GM21515 (cell line): ENCODE measurements at regions not wholly inside any gene's neighbourhood (a gene's known extent, or its start where the extent isn't known, plus 50 kb on each side); places are given as distances from the start of the nearest gene placed in this dataset.

Source experiments
- ATAC-seq: cut with Tn5 transposase; IDR thresholded peaks from one replicate; pipeline ENCODE4 v1.9.1; 2021; ENCODE audit not compliant: unreplicated experiment

- no peak for ATAC-seq
Observed at GRCh38 chr6:44701637-44702101, 314.2 kb downstream of the CDC5L start.

DNA sequence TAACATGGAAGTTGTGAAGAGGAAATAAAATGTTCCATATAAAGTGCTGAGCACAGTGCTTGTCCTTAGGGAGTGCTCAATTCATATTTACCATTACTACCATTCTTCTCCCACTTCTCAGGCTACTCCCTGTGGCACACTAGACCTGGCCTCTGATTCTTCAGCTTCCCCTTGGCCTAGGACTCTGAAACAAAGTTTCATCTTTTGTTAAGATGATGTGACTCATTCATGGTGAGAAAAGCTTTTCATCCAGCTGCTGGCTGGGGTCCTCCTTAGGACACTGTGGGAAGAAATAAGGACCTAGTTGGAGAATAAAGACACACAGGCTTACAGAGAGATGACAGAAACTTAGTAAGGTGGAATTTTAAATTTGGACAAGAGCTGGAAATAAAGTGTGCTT is 314.8 kb downstream of the CDC5L start:
- ATAC-seq, result no peak

- no peak for ATAC-seq
Observed at GRCh38 chr6:44704240-44705150, 317.0 kb downstream of the CDC5L start.

DNA sequence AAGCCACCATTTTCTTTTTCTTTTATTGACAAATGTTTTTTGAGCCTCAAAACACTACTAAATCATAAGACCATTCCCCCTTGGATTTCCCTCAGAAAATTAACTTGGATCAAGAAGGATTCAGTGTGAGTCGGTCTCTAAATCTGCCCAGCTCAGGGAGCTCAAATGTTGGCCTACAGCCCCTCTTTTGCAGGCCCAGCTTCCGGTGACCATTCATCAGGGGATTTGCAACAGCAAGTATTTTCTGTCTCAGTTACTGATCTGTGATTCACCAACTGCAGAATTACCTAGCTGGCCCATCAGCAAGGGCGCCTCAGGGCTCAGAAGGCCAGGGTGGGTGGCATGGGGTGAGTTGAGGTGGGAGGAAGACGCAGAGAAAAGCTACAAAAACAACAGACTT is 318.1 kb downstream of the CDC5L start:
- no peak for ATAC-seq

GRCh38 chr6:44706011-44706410 is 318.5 kb downstream of the CDC5L start:
- ATAC-seq, result no peak

DNA sequence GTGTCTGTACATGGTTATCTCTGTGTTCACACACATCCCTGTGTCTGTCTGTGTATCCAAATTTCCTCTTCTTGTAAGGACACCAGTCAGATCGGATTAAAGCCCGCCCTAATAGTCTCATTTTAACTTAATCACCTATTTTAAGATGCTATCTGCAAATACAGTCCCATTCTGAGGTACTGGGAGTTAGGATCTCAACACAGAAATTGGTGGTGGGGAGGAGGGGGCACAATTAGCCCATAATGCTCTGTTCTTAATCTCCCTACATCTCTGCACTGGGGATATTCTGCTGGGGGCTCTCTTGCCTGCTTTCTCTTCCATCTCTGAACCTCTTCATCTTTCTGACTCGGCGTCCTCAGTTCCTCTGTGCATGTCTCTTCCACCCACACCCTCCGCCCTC is 320.7 kb downstream of the CDC5L start:
- ATAC-seq, result no peak

DNA sequence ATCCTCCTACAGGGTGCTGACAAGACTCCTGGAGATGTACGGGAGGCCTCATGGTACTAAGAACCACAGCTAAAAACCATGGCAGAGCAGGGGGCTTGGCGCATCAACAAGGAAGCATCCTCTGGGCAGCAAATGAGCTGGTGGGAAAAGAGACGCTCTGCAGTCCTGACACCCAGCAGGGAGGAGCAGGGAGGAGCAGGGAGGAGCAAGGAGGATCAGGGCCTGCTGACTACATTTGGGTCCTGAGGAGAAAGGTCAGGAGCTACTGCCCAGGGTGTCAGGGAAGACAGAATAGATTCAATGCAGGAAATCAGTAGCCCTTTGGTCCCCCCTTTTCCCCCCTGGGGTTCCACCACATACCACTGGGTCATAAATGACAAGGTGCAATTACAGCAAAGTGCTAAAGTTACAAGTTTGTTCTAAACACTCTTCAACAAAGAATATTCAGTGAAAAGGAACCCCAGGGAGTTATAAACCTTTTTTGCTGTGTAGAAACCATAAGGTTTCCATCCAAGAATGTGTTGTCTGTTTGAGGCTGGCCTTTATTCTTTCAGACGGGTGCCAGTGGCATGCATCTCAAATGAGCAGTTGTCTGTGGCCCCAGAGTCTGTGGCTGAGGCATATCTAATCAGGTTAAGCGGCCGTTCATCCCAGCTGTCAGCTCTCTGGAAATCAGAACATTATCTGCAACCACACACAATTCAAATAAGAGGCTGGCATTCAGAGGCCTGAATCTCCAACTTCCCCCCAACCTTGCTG is 325.0 kb downstream of the CDC5L start:
- no peak for ATAC-seq

DNA sequence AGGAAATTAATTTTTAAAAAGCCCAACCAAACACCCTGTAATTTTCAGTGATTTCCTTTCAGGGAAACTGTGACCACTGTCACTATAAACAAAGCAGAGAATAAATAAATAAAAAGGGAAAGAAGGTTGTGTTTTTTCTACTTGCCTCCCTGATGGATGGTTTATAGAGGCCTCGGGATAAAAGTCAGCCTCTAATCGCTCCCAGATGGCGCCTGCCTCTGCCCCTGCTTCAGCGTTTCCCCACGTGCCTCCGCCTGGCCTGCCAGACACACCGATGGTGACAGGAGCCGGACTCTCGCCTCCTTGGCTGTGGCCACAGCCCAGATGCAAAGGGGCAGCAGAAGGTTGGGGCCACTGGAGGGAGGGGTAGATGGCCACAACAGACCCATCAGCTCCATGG is 327.7 kb downstream of the CDC5L start:
- no peak for ATAC-seq

DNA sequence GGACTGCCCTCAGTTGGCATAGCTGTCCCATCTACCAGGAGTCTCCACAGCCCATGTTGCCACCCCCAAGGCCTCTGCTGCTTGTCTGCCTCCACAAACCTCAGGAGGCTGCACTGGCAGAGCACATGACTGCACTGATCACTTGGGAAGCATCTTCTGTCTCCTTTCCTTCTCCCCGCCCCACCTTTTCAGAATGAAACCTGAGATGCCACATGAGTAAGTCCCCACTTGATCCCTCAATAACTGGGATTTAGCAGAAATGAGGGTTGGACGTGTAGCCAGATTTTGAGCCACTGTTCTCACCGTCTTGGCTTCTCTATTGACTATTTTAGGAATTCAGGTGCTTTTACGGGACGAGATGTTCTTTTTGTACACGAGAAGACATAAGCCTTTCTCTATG is 328.4 kb downstream of the CDC5L start:
- ATAC-seq, result no peak

- ATAC-seq, result no peak
Observed at GRCh38 chr6:44717431-44717830, 329.9 kb downstream of the CDC5L start.

DNA sequence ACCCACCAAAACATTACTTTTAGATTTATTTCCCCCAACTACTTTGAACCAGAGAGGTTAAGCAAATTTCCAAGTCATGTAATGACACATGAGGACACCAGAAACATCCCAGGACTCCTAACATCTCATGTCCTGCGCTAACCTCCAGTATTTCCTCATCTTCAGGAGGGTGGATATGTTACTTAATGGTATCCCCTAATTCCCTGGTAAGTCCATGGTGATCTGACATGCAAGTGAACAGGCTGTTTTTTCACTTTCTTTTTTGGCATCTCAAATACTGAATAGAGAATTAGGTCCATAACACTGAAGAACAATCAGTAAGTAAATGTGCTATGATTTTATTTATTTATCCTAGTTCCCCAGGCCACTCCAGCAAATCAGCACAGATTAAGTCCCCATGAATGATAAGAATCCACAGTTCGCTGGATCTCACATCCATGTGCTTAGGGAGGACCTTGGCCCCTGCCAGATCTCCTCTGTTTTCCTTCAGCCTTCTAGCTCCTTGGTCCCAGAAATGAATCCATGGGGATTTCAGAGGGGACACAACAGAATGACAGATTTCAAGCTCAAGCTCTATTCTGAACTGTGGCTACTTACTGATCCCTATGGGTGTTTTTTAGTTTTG is 334.6 kb downstream of the CDC5L start:
- ATAC-seq, result no peak

GRCh38 chr6:44722736-44723135 is 335.2 kb downstream of the CDC5L start:
- ATAC-seq, result no peak

GRCh38 chr6:44723439-44724197 is 336.1 kb downstream of the CDC5L start:
- ATAC-seq, result no peak

DNA sequence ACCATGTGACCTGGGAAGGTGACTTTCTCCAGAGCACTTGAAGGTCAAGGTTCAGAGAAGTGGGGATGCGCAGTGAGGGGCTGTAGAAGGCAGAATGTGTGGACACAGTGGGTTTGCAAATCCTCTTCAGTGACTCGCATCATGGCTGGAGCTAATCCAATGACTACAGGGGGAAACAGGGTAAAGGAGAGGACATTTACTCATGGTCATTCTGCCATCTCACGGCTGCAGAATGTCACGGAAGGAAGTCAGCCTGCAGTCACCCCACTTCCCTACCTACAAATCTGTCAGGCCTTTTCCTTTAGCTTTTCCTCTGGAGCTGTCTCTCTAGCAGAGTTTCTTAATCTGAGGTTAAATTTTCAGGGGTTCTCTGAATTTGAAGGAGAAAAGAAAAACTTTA is 337.6 kb downstream of the CDC5L start:
- no peak for ATAC-seq

DNA sequence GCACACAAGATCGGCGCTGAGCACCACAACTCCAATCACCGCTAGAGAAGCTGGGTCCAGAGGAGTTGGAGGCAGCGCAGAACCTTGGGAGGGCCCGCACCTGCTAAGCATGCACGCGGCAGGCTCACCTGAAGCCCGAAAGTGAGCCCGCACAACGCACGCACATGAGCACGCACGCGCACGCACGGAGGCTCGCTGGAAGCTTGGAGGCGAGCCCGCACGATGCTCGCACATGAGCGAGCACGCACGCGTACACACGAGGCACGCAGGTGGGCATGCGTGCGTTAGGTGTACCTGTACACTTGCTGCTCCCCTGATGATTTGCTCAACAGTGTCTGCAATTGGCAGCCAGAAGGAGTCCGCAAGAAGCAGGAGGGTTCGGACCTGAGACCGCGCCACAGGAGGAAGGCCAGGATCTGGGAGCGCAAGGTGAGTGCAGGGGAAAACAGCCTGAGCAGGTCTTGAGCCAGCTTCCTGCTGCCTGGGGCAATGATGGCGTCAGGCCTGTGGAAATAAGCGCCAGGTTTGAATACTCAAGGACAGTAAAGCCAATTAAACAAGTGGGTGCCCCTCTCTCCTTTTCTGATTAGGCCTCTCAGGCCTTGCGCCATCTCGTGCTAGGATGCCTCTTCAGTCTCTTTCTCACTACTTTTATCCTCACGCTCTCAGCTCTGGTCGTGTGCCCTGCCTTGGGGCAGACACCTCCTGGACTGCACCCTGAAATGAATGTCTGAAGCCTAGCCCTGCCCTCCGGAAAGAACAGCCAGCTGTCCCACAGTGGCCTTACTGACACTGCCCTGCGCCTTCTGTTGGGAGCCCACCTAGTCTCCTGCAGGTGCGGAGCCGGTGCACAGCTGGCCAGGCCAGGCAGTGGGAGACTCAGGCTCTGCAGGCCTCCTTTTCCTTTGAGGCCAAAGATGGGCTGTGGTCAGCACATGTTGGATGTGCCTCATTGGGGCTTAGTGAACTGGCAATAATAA is 340.4 kb downstream of the CDC5L start:
- no peak for ATAC-seq

DNA sequence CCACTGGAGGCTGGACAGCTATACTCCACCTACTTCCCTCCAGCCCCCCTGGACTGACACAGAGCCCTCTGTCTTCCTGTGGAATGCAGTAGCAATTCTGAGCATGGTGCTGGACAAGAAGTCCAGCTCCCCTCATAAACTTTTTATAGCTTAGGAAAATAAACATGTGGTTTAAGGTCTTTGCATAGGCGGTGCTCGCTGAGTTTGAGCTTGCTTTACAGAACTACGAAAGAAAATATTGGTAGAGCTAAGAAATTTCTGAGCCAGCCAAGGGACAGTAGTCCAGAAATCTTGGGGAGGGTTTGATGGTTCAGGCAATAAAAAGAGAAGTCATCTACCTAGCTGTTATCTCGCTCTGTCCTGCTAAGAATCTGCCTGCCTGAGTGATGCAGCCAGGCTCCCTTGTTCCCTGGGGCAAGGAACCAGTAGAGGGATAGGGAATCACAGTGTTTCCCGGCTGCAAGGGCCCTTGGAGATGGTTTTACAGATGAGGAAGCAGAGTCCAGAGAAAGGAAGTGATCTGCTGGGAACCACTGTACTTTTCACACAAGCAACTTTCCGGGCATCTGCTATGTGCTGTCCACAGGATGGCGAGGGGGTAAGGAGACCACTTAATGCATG is 343.4 kb downstream of the CDC5L start:
- ATAC-seq, result no peak

GRCh38 chr6:44731485-44732095 is 344.1 kb downstream of the CDC5L start:
- no peak for ATAC-seq

GRCh38 chr6:44732243-44732642 is 344.7 kb downstream of the CDC5L start:
- no peak for ATAC-seq

GRCh38 chr6:44733126-44733525 is 345.6 kb downstream of the CDC5L start:
- ATAC-seq, result no peak
